ENCODE measurements at regions not wholly inside any gene's neighbourhood (a gene's known extent, or its start where the extent isn't known, plus 50 kb on each side); places are given as distances from the start of the nearest gene placed in this dataset.

- TF ChIP-seq CTCF (IDR thresholded peaks at IDR 0.05; ENCODE audit: poor library complexity, severe bottlenecking) (no peak), RAD21 (conservative IDR thresholded peaks at IDR 0.05) (no peak), MXI1 (conservative IDR thresholded peaks at IDR 0.05; ENCODE audit: poor library complexity, severe bottlenecking) (no peak), REST (IDR thresholded peaks at IDR 0.05; ENCODE audit: borderline replicate concordance) (no peak)
Measured at GRCh38 chr2:8224347-8225190, 457.3 kb upstream of the ID2 start.

All from neural cell (in vitro differentiated cells).